Stomach (tissue), 4 donors: ENCODE measurements at regions not wholly inside any gene's neighbourhood (a gene's known extent, or its start where the extent isn't known, plus 50 kb on each side); places are given as distances from the start of the nearest gene placed in this dataset.

Experiments used
- CTCF ChIP-seq, 7 experiments: fragments of 450-650 bp in 4 of 7; fragments of 200-600 bp in 3 of 7; sonication (generic) in 3 of 7; IDR thresholded peaks; one replicate each; pipeline ENCODE4 v1.5.1; 2016 to 2019; ENCODE audit warnings: antibody characterized with exemption in 7 of 7, control low read depth in 2 of 7, mild to moderate bottlenecking in 1 of 7
- EP300 ChIP-seq: sonication (generic); formaldehyde crosslinking; IDR thresholded peaks from one replicate; pipeline ENCODE4 v1.6.1; 2017; ENCODE audit warnings: antibody characterized with exemption
- POLR2A ChIP-seq, 4 donors: fragments of 450-650 bp; IDR thresholded peaks; one replicate each; pipeline ENCODE4 v1.6.1; 2016; ENCODE audit warnings: antibody characterized with exemption in 4 of 4, control low read depth in 2 of 4, mild to moderate bottlenecking in 1 of 4, moderate library complexity in 1 of 4
- POLR2AphosphoS5 ChIP-seq, 3 donors: sonication (generic); formaldehyde crosslinking; IDR thresholded peaks; one replicate each; pipeline ENCODE4 v1.6.1; 2016; ENCODE audit warnings: antibody characterized with exemption in 3 of 3

- TF ChIP-seq CTCF (IDR thresholded peaks at IDR 0.05) (no peak), POLR2AphosphoS5 (IDR thresholded peaks at IDR 0.05) (no peak), POLR2A (IDR thresholded peaks at IDR 0.05) (no peak), EP300 (no peak)
These were observed 130.6 kb upstream of the ATP6AP2 start for GRCh38 chrX:40449956-40450706.
